ENCODE measurements at regions not wholly inside any gene's neighbourhood (a gene's known extent, or its start where the extent isn't known, plus 50 kb on each side); places are given as distances from the start of the nearest gene placed in this dataset.

DNA sequence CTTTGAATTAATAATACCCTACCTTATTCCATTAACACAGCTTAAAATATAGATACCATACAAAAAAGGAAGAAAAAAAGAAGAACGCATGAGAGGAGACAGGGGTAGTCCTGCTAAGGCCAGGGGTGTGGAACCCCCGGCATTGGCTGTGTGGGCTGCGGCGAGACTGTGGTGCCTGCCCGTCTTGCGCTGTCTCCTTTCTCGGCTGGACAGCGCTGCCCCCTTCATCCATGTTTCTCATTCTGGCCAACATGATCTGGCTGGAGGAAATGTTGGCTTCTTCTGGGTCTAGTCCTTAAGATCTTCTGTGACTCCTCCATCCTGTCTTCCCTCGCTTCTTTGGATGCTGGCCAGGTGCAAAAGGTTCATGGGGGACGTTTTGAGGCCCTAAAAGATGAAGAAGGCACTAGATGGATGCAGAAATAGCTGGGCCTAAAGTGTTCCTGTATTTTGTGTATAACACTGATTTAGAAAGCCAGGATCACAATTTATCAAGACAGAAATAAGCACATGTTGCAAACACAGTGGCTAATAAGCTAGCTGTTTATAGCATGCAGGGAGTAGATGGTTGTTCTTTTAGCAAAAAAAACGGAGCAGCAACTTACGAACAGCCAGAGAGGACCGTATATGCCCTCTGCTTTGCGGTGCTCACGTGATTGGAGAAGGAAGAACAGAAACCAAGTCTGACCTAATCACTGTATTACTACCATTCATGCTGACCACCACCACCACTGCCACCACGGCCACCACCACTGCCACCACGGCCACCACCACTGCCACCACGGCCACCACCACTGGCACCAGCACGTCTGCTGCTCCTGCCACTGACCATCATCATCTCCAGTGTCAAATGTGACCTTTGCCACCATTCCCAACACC is 71.7 kb upstream of the ASB18 start:
- H3K4me3 ChIP-seq (ENCODE audit: control insufficient read depth, low read depth, low read length): no peak overlapping the region
- TF ChIP-seq, protein P1, sequence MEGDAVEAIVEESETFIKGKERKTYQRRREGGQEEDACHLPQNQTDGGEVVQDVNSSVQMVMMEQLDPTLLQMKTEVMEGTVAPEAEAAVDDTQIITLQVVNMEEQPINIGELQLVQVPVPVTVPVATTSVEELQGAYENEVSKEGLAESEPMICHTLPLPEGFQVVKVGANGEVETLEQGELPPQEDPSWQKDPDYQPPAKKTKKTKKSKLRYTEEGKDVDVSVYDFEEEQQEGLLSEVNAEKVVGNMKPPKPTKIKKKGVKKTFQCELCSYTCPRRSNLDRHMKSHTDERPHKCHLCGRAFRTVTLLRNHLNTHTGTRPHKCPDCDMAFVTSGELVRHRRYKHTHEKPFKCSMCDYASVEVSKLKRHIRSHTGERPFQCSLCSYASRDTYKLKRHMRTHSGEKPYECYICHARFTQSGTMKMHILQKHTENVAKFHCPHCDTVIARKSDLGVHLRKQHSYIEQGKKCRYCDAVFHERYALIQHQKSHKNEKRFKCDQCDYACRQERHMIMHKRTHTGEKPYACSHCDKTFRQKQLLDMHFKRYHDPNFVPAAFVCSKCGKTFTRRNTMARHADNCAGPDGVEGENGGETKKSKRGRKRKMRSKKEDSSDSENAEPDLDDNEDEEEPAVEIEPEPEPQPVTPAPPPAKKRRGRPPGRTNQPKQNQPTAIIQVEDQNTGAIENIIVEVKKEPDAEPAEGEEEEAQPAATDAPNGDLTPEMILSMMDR (IDR thresholded peaks at IDR 0.05; ENCODE audit: control insufficient read depth, insufficient read depth, low read depth, low read length, missing control alignments): no peak
- no peak for DNase-seq (ENCODE audit: low read depth)

DNA sequence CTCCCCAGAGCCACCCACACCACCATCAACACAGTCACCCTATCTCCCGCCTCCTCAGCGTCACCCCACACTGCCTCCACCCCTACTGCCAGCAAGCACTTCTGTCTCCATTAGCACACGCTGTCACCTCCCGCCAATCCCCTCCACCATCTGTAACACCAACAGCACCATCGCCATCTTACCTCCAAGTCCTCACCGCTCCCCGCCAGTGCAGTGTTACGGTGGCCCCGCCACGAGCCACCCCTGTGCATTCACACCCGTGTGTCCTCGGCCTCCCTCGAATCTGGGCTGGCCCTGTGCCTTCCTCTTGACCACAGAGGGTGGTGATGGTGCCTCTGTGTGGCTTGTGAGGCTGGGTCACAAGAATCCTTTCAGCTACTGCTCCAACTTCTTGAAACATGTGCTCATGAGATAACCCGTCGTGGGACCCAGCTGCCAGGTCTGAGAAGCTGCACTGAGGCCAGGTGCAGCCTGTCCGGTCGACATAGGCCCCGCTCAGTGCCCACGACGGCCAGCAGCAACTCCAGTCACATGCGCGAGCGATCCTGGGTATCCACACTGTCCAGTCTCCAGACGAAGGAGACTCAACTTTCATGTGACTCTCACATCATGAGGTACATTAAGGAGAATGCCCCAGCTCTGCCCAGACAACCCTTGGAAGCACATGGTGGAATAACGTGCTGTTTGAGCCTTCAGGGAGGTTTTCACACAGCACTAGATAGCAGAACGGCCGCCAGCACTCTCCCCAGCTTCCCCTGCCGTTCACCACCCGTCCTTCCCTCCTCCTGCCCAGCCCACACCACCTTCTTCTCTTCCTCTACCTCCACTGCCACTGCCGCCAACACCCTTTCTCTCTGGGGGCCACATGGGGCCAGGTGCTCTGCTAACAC is 72.6 kb upstream of the ASB18 start:
- no peak overlapping the region for H3K4me3 ChIP-seq (ENCODE audit: control insufficient read depth, low read depth, low read length)
- TF ChIP-seq, protein P1 (IDR thresholded peaks at IDR 0.05; ENCODE audit: control insufficient read depth, insufficient read depth, low read depth, low read length, missing control alignments): no peak
- DNase-seq (ENCODE audit: low read depth): no peak

DNA sequence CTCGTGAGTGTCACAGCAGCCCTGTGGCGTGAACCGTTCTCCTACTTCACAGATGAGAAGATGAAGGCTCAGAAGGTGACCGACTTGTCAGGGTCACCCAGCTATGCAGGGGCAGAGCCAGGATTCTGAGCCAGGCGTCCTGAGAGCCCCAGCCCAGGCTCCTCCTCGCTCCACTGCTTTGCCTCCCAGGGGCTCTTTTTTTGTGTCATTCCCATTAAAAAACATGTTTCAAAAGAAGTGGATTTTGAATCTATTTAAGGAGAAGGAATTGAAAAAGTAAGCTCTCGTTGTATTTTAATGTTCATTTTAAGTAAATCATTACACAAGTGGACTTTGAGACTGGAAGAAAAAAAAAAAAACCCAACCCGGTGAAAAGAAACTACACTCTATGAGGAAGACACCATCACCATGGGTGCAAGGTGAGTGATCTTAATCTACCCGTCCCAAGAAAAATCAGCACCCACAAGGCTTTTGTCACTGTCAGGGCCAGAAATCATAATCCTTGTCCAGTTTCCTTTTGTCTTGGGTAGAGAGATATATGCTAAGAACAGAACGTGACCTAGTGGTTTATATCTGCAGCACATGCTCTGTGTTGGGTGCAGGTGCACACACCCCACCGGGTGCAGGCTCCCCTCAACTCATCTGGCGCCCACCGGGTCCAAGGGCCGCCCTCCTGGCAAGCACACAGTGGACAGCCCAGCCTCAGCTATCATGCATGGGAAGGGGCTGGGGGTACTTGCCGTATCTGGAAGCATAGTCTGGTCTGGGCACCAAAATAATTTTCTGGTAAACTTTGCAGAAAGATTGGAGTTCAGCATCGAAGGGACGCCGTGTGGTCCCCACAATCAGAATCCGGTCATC is 73.5 kb upstream of the ASB18 start:
- no peak overlapping the region for H3K4me3 ChIP-seq (ENCODE audit: control insufficient read depth, low read depth, low read length)
- no peak for DNase-seq (ENCODE audit: low read depth)
- TF ChIP-seq, protein P1 (IDR thresholded peaks at IDR 0.05; ENCODE audit: control insufficient read depth, insufficient read depth, low read depth, low read length, missing control alignments): no peak

DNA sequence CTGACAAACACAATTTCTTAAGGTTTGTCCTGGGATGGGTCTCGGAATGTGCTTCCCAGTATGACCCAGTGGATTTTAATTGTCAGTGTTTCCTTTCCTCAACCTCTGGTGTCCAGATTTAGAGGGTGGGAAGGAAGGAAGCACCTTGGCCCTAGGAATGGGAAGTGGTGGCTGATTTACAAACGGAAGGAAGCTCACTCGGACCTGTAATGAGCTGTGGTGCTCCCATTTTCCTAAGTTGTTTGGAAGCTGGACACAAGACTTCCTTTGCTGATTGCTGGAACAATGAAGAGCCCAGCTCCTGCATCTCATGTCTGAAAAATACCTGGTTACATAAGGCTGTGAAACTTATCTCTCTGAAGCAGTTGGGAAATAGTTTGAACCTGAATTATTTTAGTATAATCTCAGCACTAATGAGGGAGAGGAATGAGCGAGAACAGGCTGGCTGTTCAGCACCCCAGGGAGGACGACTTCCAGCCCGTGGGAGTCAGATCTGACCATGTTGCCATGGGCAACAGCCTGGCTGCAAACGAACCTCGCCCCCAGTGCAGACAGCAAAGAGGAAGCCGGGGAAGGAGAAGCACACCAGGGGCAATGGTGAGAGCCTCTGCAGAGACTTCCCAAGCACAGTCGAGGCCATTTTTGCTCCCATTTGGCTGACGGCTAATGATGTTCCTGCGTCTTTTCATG is 74.4 kb upstream of the ASB18 start:
- DNase-seq (ENCODE audit: low read depth): no peak

DNA sequence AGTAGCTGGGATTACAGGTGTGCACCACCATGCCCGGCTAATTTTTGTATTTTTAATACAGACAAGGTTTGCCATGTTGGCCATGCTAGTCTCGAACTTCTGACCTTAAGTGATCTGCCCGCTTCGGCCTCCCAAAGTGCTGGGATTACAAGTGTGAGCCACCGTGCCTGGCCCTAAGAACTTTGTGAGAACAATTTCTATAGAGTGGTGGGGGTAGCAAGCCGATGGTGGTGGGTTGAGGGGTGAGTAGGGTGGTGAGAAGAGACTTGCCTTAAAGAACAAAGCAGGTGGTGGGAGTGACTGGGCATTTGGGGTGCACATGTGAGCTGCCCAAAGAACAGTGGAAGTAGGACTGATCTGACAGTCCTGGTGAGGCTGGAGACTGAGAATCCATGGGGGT is 76.0 kb upstream of the ASB18 start:
- TF ChIP-seq, protein P1 (IDR thresholded peaks at IDR 0.05; ENCODE audit: control insufficient read depth, insufficient read depth, low read depth, low read length, missing control alignments): no peak
- H3K4me3 ChIP-seq (ENCODE audit: control insufficient read depth, low read depth, low read length): no peak overlapping the region
- DNase-seq (ENCODE audit: low read depth): no peak

More for the DNA sequence above, 74.4 kb upstream of the ASB18 start:
- TF ChIP-seq, protein P1 (IDR thresholded peaks at IDR 0.05; ENCODE audit: control insufficient read depth, insufficient read depth, low read depth, low read length, missing control alignments): no peak
- no peak overlapping the region for H3K4me3 ChIP-seq (ENCODE audit: control insufficient read depth, low read depth, low read length)

Measured in AG09309 (cell line).